NCI-H1092 treated with DMSO at 0.1 percent for 48 hours (cell line): ENCODE measurements at regions not wholly inside any gene's neighbourhood (a gene's known extent, or its start where the extent isn't known, plus 50 kb on each side); places are given as distances from the start of the nearest gene placed in this dataset.
"Not testable (repeated sequence)": the region's sequence is repeated elsewhere in the genome, so short reads cannot be mapped to it uniquely, and the experiment has no call there.

Experiments
- DNase-seq: peaks from one replicate; lab custom pipeline; 2025; lab: John Stamatoyannopoulos, UW

- no peak for DNase-seq
Measured at GRCh38 chr5:13640270-13640669, 304.2 kb downstream of the DNAH5 start.

GRCh38 chr5:13632676-13633075 is 311.8 kb downstream of the DNAH5 start:
- DNase-seq: no peak

GRCh38 chr5:13629218-13629617 is 315.3 kb downstream of the DNAH5 start:
- DNase-seq: no peak

GRCh38 chr5:13627673-13628454 is 316.6 kb downstream of the DNAH5 start:
- no peak for DNase-seq

- no peak for DNase-seq
Measured at GRCh38 chr5:13625616-13626198, 318.8 kb downstream of the DNAH5 start.

- DNase-seq: no peak
Measured at GRCh38 chr5:13624283-13625074, 320.0 kb downstream of the DNAH5 start.

- DNase-seq: no peak
Measured at GRCh38 chr5:13613621-13614020, 330.9 kb downstream of the DNAH5 start.

- DNase-seq: no peak
Measured at GRCh38 chr5:13611604-13612003, 332.9 kb downstream of the DNAH5 start.

GRCh38 chr5:13609504-13609903 is 335.0 kb downstream of the DNAH5 start:
- DNase-seq: no peak

- no peak for DNase-seq
Measured at GRCh38 chr5:13606051-13606450, 338.4 kb downstream of the DNAH5 start.

- DNase-seq: no peak
Measured at GRCh38 chr5:13601112-13601511, 343.4 kb downstream of the DNAH5 start.

GRCh38 chr5:13595978-13596377 is 348.5 kb downstream of the DNAH5 start:
- no peak for DNase-seq

- no peak for DNase-seq
Measured at GRCh38 chr5:13591621-13592020, 352.9 kb downstream of the DNAH5 start.

GRCh38 chr5:13585324-13585723 is 359.2 kb downstream of the DNAH5 start:
- DNase-seq: no peak

GRCh38 chr5:13581914-13582313 is 362.6 kb downstream of the DNAH5 start:
- no peak for DNase-seq

- no peak for DNase-seq
Measured at GRCh38 chr5:13581132-13581531, 363.4 kb downstream of the DNAH5 start.

- no peak for DNase-seq
Measured at GRCh38 chr5:13580058-13580457, 364.4 kb downstream of the DNAH5 start.

GRCh38 chr5:13579091-13579490 is 365.4 kb downstream of the DNAH5 start:
- not testable (repeated sequence) for DNase-seq

GRCh38 chr5:13578311-13579039 is 366.0 kb downstream of the DNAH5 start:
- not testable (repeated sequence) for DNase-seq

- DNase-seq: no peak
Measured at GRCh38 chr5:13574574-13574973, 369.9 kb downstream of the DNAH5 start.

GRCh38 chr5:13572163-13572562 is 372.3 kb downstream of the DNAH5 start:
- DNase-seq: no peak

- DNase-seq: no peak
Measured at GRCh38 chr5:13569090-13569715, 375.3 kb downstream of the DNAH5 start.
